Esophagus squamous epithelium (tissue), 5 donors: ENCODE measurements at regions not wholly inside any gene's neighbourhood (a gene's known extent, or its start where the extent isn't known, plus 50 kb on each side); places are given as distances from the start of the nearest gene placed in this dataset.

Source experiments
- DNase-seq: peaks from one replicate; lab custom pipeline; 2025; lab: John Stamatoyannopoulos, UW
- H3K27ac ChIP-seq, 4 donors: fragments of 200-600 bp; sonication (generic); one replicate each; pipeline ENCODE4 v1.5.1; 2016 to 2019; ENCODE audit warnings: mild to moderate bottlenecking in 1 of 4
- H3K27me3 ChIP-seq, 4 donors: fragments of 200-600 bp; sonication (generic); 1 replicate in 3 of 4; 2 replicates in 1 of 4; pipeline versions ENCODE4 v1.5.1 to v1.6.0; 2017 to 2021; ENCODE audit warnings: antibody characterized with exemption in 1 of 4
- H3K36me3 ChIP-seq, 3 donors: fragments of 200-600 bp; sonication (generic); one replicate each; pipeline ENCODE4 v1.5.1; 2016 to 2019
- H3K4me1 ChIP-seq, 3 donors: fragments of 200-600 bp; sonication (generic); one replicate each; pipeline ENCODE4 v1.5.1; 2017 to 2019
- H3K4me3 ChIP-seq, 4 donors: fragments of 200-600 bp; sonication (generic); 1 replicate in 3 of 4; 2 replicates in 1 of 4; pipeline ENCODE4 v1.5.1; 2016 to 2019; ENCODE audit warnings: mild to moderate bottlenecking in 2 of 4, moderate library complexity in 1 of 4
- H3K9me3 ChIP-seq, 3 donors: fragments of 200-600 bp; sonication (generic); one replicate each; pipeline ENCODE4 v1.5.1; 2016 to 2019
- POLR2A ChIP-seq, 4 donors: fragments of 450-650 bp; IDR thresholded peaks; one replicate each; pipeline ENCODE4 v1.6.1; 2017; ENCODE audit warnings: antibody characterized with exemption in 4 of 4, mild to moderate bottlenecking in 4 of 4, moderate library complexity in 3 of 4
- WGBS, 2 donors: methylation state at CpG; one replicate each; pipeline ENCODE4 v1.1.5; 2018; 5-methylcytosine and 5-hydroxymethylcytosine counted together
- intact Hi-C: fragments of 100-400 bp; cut with DNase I; formaldehyde crosslinking; loops from one replicate; pipeline ENCODE4 v1.15.0; 2022
- TF ChIP-seq, protein P1 (sequence below), 6 experiments: fragments of 450-650 bp in 4 of 6; fragments of 200-600 bp in 2 of 6; sonication (generic) in 2 of 6; IDR thresholded peaks; one replicate each; pipeline ENCODE4 v1.5.1; 2016 to 2019; ENCODE audit warnings: antibody characterized with exemption in 6 of 6, mild to moderate bottlenecking in 4 of 6, moderate library complexity in 4 of 6
- donor health status: DM: yes; HTN: yes; CAD: no.

DNA sequence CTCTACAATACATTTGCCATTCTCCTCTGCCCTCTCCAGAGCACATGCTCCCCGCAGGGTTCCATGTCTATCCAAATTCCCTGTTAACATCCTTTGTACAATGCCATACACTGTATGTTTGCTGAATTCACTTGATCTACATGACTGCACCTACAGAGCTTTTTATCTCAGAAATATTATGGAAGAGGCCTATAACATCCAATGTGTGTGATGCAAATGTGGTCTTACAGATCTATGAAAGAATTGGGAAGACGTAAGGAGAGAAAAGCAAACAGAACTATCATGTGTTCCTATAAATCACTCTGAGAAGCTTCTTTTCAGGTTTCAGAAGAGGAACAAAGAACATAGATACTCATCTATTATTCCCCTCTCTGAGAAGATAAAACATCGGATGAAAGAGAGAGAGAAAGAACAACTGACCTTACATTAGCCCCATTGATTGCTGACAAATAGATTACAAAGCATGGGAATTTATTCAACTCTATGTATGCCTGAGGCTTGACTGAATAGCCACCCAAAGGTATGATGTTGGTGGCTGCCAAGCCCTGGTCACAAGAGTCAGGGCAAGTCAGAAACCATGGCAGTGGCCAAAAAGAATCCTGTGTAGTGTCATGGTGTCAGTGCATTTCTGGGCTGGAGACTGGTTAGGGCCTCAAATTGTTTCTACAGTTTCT, 425.2 kb downstream of the FOXO1 start:
- H3K4me1 ChIP-seq = peaks cover 5 to 50% (median 11%) of the 10 kb centered on the region in 3 donors
- H3K27ac ChIP-seq = no peak overlapping the region
- no peak overlapping the region for H3K4me3 ChIP-seq
- no peaks in the 10 kb centered on the region for H3K9me3 ChIP-seq
- WGBS, 2 donors = 86 to 87% methylated on average over 3 of the region's 3 CpGs
- DNase-seq = no peak
- TF ChIP-seq, protein P1, sequence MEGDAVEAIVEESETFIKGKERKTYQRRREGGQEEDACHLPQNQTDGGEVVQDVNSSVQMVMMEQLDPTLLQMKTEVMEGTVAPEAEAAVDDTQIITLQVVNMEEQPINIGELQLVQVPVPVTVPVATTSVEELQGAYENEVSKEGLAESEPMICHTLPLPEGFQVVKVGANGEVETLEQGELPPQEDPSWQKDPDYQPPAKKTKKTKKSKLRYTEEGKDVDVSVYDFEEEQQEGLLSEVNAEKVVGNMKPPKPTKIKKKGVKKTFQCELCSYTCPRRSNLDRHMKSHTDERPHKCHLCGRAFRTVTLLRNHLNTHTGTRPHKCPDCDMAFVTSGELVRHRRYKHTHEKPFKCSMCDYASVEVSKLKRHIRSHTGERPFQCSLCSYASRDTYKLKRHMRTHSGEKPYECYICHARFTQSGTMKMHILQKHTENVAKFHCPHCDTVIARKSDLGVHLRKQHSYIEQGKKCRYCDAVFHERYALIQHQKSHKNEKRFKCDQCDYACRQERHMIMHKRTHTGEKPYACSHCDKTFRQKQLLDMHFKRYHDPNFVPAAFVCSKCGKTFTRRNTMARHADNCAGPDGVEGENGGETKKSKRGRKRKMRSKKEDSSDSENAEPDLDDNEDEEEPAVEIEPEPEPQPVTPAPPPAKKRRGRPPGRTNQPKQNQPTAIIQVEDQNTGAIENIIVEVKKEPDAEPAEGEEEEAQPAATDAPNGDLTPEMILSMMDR (IDR thresholded peaks at IDR 0.05) = no peak
- no peak for TF ChIP-seq POLR2A (IDR thresholded peaks at IDR 0.05)
- intact Hi-C loops = no loop called here
- H3K27me3 ChIP-seq = no peaks in the 10 kb centered on the region
- no peaks in the 10 kb centered on the region for H3K36me3 ChIP-seq

DNA sequence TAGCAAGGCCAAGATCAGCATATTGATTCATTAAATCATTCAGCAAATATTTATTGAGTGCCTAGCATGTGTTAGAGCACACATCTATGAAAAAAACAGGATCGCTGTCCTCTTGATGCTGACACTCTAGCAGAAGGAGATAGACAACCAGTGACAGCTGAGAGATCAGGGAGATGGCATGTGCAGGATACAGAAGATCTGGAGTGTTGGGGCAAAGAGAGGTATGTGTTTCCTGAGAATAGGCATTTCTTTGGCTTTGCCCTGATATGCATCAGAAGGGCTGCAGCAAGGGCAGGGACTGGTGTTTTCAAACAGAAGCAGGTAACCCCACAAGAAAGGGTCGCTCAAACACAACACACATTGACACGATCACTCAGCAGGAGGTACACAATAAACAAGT, 423.4 kb downstream of the FOXO1 start:
- H3K4me1 ChIP-seq = peaks cover 5 to 32% (median 6%) of the 10 kb centered on the region in 3 donors
- no peaks in the 10 kb centered on the region for H3K27me3 ChIP-seq
- DNase-seq = no peak
- H3K36me3 ChIP-seq = no peaks in the 10 kb centered on the region
- no peaks in the 10 kb centered on the region for H3K9me3 ChIP-seq
- TF ChIP-seq, protein P1 (IDR thresholded peaks at IDR 0.05) = no peak
- TF ChIP-seq POLR2A (IDR thresholded peaks at IDR 0.05) = no peak
- intact Hi-C loops = no loop called here
- H3K4me3 ChIP-seq = no peak overlapping the region
- 78 to 92% methylated on average over 3 of the region's 3 CpGs for WGBS, 2 donors
- no peak overlapping the region for H3K27ac ChIP-seq

DNA sequence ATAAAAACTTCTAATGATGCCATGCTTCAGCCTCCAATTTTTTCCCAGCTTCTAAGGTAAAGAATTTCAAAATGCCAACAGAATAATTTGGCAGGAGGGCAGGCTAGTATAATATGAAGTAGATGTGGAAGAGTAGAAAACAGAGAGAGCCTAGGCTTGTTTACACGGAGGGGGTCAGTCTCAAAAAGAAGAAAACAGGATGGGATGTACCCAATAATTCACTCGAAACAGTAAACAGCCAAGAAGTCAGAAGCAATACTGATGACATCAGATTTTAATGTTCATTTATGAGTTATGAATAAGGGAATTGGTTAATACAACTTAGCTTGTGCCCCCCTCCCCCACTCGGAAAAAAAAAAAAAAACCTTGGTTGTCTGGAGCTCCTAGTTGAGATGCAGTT, 422.5 kb downstream of the FOXO1 start:
- Histone ChIP-seq H3K36me3 (no peaks in the 10 kb centered on the region), H3K27me3 (no peaks in the 10 kb centered on the region), H3K27ac (no peak overlapping the region), H3K4me3 (no peak overlapping the region), H3K9me3 (no peaks in the 10 kb centered on the region), H3K4me1 (peaks cover 3 to 24% (median 5%) of the 10 kb centered on the region in 3 donors)
- intact Hi-C loops = no loop called here
- TF ChIP-seq POLR2A (IDR thresholded peaks at IDR 0.05) = no peak
- TF ChIP-seq, protein P1 (IDR thresholded peaks at IDR 0.05) = no peak
- WGBS, 2 donors = 29 to 51% methylated on average over 3 of the region's 3 CpGs
- DNase-seq = no peak

DNA sequence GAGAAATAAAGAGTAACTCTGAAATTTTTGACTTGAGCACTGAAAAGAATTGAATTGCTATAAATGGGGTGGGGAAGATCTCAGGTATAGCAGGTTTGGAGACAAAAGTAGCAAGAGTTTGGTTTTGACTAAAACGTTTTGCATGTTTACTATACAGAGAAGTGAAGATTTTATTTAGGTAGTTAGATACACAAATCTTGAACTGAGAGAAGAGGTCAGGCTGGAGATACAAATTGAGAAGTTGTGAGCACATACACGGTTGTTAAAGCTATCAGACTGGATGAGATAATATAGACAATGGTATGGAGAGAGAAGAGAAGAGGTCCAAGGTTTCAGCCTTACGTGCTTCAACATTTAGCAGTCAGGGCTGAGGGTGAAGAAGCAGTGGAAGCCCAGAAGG, 420.9 kb downstream of the FOXO1 start:
- Histone ChIP-seq H3K9me3 (no peaks in the 10 kb centered on the region), H3K36me3 (no peaks in the 10 kb centered on the region), H3K4me1 (peaks cover 0 to 9% (median 0%) of the 10 kb centered on the region in 3 donors), H3K27ac (no peak overlapping the region), H3K27me3 (no peaks in the 10 kb centered on the region), H3K4me3 (no peak overlapping the region)
- no peak for DNase-seq
- WGBS, 2 donors = 63 to 67% methylated on average over 3 of the region's 3 CpGs
- intact Hi-C loops = no loop called here
- TF ChIP-seq, protein P1 (IDR thresholded peaks at IDR 0.05) = no peak
- TF ChIP-seq POLR2A (IDR thresholded peaks at IDR 0.05) = no peak

DNA sequence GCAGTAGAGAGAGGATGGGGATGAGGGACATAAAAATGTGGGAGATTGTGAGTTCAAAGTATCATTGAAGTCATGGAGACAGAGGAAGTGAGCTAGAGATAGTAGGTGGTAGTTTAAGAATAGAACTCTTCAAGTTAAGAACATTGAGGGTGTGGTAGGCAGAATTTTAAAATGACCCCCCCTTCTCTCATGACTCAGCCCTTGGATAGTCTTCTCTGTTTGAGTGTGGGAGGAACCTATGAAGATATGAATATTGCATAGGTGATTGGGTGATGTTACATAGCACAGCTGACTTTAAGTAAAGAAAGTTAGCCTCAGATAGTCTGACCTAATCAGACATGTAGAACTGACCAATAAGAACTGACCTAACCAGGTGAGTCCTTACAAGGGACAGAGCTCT, 418.6 kb downstream of the FOXO1 start:
- intact Hi-C loops = no loop called here
- Histone ChIP-seq H3K27me3 (no peaks in the 10 kb centered on the region), H3K4me3 (no peak overlapping the region), H3K36me3 (no peaks in the 10 kb centered on the region), H3K27ac (no peak overlapping the region), H3K9me3 (no peaks in the 10 kb centered on the region), H3K4me1 (peaks cover 0 to 16% (median 9%) of the 10 kb centered on the region in 3 donors)
- no peak for TF ChIP-seq POLR2A (IDR thresholded peaks at IDR 0.05)
- TF ChIP-seq, protein P1 (IDR thresholded peaks at IDR 0.05) = no peak
- no peak for DNase-seq
